Kidney (tissue), 13 donors: ENCODE measurements at regions not wholly inside any gene's neighbourhood (a gene's known extent, or its start where the extent isn't known, plus 50 kb on each side); places are given as distances from the start of the nearest gene placed in this dataset.

Experiments used
- DNase-seq, 5 donors: peaks; one replicate each; pipeline ENCODE4 v3.0.0-alpha.2; 2013 to 2020
- FAIRE-seq: peaks from 2 replicates; lab custom pipeline; 2012; peaks lifted over from hg19 to GRCh38; lab: Jason Lieb, UNC
- H3K27ac ChIP-seq, 2 donors: one replicate each; pipeline ENCODE4 v1.7.0; 2013; ENCODE audit warnings: low read depth in 2 of 2, low read length in 2 of 2, inconsistent platforms in 1 of 2
- H3K27me3 ChIP-seq: one replicate; pipeline ENCODE4 v1.7.1; 2013; ENCODE audit warnings: low read length, inconsistent platforms; ENCODE audit not compliant: control insufficient read depth, insufficient read depth
- H3K36me3 ChIP-seq, 3 donors: one replicate each; pipeline versions ENCODE4 v1.7.0 to v1.7.1; 2013; ENCODE audit warnings: low read length in 3 of 3, control low read depth in 1 of 3, inconsistent platforms in 1 of 3; ENCODE audit not compliant: insufficient read depth in 3 of 3, control insufficient read depth in 2 of 3
- H3K4me1 ChIP-seq, 3 donors: one replicate each; pipeline versions ENCODE4 v1.7.0 to v1.7.1; 2013; ENCODE audit warnings: low read length in 3 of 3, inconsistent platforms in 1 of 3, low read depth in 1 of 3; ENCODE audit not compliant: control insufficient read depth in 2 of 3, insufficient read depth in 2 of 3
- H3K4me3 ChIP-seq, 3 donors: one replicate each; pipeline versions ENCODE4 v1.7.0 to v1.8.1; 2013; ENCODE audit warnings: low read length in 3 of 3, control low read depth in 1 of 3, inconsistent platforms in 1 of 3
- H3K9ac ChIP-seq, 3 donors: one replicate each; pipeline versions ENCODE4 v1.7.0 to v1.7.1; 2013; ENCODE audit warnings: low read length in 3 of 3, control low read depth in 1 of 3, inconsistent platforms in 1 of 3
- H3K9me3 ChIP-seq, 3 donors: one replicate each; pipeline versions ENCODE4 v1.7.0 to v1.7.1; 2013; ENCODE audit warnings: low read length in 3 of 3, control low read depth in 1 of 3, inconsistent platforms in 1 of 3; ENCODE audit not compliant: control insufficient read depth in 2 of 3, insufficient read depth in 1 of 3
- intact Hi-C: fragments of 100-400 bp; cut with DNase I; formaldehyde crosslinking; loops from one replicate; pipeline ENCODE4 v1.11.1; 2022
- TF ChIP-seq, protein P1 (sequence below): IDR thresholded peaks from 3 replicates; pipeline ENCODE4 v1.5.1; 2012; ENCODE audit warnings: mild to moderate bottlenecking, moderate library complexity, borderline replicate concordance; ENCODE audit not compliant: insufficient read depth; ENCODE audit errors: extremely low read depth
- donor health status: control.
- donor health status: control.
- donor health status: control.
- donor health status: control.
- donor health status: control.
- donor health status: DM: yes; HTN: yes; CAD: no.
- donor health status: Normal renal cell carcinoma (clear cell type).

GRCh38 chr14:39857376-39858055 lies 425.3 kb upstream of the FBXO33 start:
- FAIRE-seq (no peak), DNase-seq (no peak)
- Histone ChIP-seq H3K9ac (no peak overlapping the region), H3K27ac (no peak overlapping the region), H3K4me1 (no peaks in the 10 kb centered on the region), H3K27me3 (no peaks in the 10 kb centered on the region), H3K36me3 (no peaks in the 10 kb centered on the region), H3K9me3 (no peaks in the 10 kb centered on the region), H3K4me3 (no peak overlapping the region)
- intact Hi-C loops = no loop called here
- TF ChIP-seq, protein P1, sequence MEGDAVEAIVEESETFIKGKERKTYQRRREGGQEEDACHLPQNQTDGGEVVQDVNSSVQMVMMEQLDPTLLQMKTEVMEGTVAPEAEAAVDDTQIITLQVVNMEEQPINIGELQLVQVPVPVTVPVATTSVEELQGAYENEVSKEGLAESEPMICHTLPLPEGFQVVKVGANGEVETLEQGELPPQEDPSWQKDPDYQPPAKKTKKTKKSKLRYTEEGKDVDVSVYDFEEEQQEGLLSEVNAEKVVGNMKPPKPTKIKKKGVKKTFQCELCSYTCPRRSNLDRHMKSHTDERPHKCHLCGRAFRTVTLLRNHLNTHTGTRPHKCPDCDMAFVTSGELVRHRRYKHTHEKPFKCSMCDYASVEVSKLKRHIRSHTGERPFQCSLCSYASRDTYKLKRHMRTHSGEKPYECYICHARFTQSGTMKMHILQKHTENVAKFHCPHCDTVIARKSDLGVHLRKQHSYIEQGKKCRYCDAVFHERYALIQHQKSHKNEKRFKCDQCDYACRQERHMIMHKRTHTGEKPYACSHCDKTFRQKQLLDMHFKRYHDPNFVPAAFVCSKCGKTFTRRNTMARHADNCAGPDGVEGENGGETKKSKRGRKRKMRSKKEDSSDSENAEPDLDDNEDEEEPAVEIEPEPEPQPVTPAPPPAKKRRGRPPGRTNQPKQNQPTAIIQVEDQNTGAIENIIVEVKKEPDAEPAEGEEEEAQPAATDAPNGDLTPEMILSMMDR = no peak

DNA sequence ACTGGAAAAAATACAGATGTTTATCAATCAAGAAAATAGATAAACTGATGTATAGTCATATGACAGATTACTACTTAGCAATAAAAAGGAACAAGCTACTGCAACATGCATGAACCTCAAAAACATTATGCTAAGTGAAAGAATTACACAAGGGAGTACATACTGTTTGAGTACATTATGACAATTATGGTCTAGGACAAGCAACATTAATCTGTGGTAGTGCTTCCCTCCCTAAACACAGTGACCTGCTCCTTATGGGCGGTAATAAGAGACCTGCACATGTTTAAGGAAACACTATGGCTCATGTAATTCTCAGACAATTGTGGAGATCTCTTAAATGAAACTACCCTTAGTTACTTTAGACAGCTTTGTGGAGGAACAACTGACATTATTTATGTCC lies 421.2 kb upstream of the FBXO33 start:
- H3K27ac ChIP-seq = no peak overlapping the region
- FAIRE-seq (no peak), DNase-seq (no peak)
- H3K9me3 ChIP-seq = no peaks in the 10 kb centered on the region
- intact Hi-C loops = no loop called here
- TF ChIP-seq, protein P1 = no peak
- H3K36me3 ChIP-seq = no peaks in the 10 kb centered on the region
- H3K9ac ChIP-seq = no peak overlapping the region
- no peak overlapping the region for H3K4me3 ChIP-seq
- H3K4me1 ChIP-seq = no peaks in the 10 kb centered on the region
- H3K27me3 ChIP-seq = no peaks in the 10 kb centered on the region

- Histone ChIP-seq H3K4me1 (no peaks in the 10 kb centered on the region), H3K9me3 (no peaks in the 10 kb centered on the region), H3K9ac (no peak overlapping the region), H3K4me3 (no peak overlapping the region), H3K27ac (no peak overlapping the region), H3K36me3 (no peaks in the 10 kb centered on the region), H3K27me3 (no peaks in the 10 kb centered on the region)
- intact Hi-C loops = no loop called here
- no peak for DNase-seq
- TF ChIP-seq, protein P1 = no peak
- no peak for FAIRE-seq
Measured at GRCh38 chr14:39851202-39851601, 419.0 kb upstream of the FBXO33 start.

GRCh38 chr14:39847852-39848251 lies 415.6 kb upstream of the FBXO33 start:
- Histone ChIP-seq H3K4me3 (no peak overlapping the region), H3K9me3 (no peaks in the 10 kb centered on the region), H3K4me1 (no peaks in the 10 kb centered on the region), H3K27ac (no peak overlapping the region), H3K36me3 (no peaks in the 10 kb centered on the region), H3K27me3 (no peaks in the 10 kb centered on the region), H3K9ac (no peak overlapping the region)
- intact Hi-C loops = no loop called here
- TF ChIP-seq, protein P1 = no peak
- FAIRE-seq (no peak), DNase-seq (no peak)
